GM19193 (cell line): ENCODE measurements at regions not wholly inside any gene's neighbourhood (a gene's known extent, or its start where the extent isn't known, plus 50 kb on each side); places are given as distances from the start of the nearest gene placed in this dataset.

Source experiments
- POLR2A ChIP-seq: IDR thresholded peaks from 4 replicates; pipeline ENCODE4 v1.6.1; 2011; ENCODE audit not compliant: insufficient read depth, insufficient read length; ENCODE audit errors: extremely low read depth

DNA sequence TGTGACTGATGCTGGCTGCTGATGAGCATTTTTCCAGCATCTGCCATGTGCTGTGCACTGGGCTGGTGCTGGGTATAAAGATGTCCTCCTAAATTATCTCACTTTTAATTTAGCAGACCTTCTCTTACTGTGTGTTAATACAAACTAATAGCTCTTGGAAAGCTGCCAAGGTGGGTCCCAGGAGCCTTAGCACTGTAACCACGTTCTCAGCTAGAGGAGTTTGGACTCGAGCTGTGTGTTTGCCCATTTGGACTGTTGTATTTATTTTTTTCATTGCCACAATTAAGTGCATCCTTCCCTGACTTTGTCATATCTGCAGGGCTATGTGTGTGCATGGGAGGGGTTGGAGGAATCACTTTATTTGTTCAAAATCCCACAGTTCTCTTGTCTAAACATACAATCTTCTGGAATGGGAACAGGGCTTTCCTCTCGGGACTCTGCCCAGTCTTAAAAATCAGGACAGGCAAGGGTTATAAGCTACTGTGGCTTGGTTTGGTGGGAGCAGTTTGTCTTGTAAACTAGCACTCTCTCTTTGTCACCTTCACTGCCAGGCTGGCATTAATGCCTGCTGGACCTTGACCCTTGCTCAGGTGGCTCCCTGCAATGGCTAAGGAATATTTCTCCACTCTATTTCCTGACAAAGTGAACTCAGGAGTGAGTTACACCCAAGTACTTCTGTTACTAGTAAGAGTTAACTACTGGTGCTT, 129.7 kb upstream of the MGAT5 start:
- no peak for TF ChIP-seq POLR2A

DNA sequence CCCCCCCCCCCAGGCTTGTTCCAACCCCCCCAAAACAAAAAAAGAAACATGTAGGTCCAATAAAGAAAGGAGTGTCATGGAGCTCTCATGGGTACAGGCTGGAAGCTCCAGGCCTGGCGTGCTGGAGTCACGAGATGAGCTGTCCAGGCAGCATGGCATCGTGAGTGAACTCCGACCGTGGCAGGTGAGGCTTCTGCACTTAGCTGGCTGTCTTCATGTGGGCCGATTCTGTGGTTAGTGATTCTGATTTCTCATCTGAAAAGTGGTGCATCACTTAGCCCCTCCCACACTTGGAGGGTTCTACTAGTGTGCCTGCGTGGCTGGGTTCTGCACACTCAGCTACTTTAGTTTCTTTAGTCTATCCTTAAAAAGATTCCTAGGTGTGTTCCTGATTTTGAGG, 126.4 kb upstream of the MGAT5 start:
- no peak for TF ChIP-seq POLR2A

DNA sequence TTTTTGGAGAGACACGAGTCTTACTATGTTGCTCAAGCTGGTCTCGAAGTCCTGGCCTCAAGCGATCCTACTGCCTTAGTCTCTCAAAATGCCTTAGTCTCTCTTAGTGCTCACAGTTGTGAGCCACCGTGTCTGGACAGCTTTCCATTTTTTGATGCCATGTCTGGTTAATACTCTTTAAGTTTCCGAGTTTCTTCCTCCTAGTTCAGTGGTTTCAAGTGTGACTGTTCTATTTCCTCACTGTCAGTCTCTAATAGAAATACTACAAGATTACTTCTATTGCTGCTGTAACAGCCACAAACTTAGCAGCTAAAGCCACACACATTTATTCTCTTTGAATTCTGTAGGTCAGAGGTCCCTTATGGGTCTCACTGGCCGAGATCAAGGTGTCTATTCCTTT, 125.1 kb upstream of the MGAT5 start:
- no peak for TF ChIP-seq POLR2A

DNA sequence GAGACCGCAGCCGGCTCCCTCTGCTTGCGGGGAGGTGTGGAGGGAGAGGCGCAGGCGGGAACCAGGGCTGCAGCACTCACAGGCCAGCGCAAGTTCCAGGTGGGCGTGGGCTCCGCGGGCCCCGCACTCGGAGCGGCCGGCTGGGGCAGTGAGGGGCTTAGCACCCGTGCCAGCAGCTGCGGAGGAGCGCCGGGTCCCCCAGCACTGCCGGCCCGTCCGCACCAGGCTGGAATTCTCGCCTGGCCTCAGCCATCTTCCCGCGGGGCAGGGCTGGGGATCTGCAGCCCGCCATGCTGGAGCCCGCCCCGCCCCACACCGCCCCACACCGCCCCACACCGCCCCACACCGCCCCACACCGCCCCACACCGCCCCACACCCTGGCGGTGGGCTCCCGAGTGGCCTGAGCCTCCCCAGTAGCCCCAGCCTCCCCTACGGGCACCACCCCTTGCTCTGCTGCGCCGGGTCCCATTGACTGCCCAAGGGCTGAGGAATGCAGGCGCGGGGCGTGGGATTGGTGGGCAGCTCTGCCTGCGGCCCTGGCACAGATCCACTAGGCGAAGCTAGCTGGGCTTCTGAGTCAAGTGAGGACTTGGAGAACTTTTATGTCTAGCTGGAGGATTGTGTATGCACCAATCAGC, 123.9 kb upstream of the MGAT5 start:
- TF ChIP-seq POLR2A: no peak

DNA sequence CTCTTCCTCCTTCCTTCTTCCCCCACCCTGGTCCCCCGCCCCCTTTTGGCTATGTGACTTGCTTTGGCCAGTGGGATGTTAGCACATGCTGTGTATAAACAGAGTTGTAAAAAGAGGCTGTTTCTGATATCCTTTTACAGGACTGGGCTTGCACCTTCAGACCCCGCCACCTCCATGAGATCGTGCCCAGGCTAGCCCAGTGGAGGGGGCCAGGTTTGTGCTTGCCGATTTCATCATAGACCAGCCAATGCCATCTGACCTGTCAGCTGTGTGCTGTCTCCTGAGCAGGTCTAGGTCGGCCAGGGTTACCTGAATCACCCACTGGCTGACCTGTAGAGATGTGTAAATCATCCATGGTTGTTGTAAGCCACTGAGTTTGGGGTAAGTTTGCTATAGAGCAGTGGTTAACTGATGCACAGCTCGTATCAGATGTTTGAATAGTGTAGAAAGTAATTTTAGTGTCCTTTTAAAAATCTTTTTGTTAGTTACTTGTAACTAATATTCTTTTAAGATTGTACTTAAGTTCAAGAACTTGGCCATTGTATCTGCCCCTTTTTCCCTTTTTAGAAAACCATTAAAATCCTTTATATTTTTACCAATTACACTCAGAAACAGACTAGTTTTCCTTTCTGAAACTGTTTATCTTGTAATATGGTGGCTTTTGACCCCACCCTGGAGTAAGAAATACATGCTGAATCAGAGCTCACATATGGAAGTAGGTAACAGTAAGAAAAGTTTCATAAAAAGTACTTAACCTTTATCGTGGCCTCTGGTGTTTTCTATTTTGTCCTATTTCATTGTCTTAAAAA, 122.0 kb upstream of the MGAT5 start:
- no peak for TF ChIP-seq POLR2A

DNA sequence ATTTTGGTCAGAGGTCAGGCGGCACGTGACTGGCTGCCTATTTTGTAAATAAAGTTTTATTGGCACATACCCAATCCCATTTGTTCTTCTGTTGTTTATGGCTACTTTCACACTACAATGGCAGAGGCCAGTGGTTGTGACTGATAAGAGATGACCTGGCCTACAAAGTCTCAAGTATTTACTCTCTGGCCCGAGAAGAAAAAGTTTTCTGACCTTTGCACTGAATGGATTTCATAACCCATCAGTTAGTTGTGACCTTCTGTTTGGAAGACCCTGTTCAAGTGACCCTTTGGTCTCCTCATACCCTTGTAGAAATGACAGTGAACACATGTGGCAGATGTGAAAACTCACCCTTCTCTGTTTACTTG, 121.4 kb upstream of the MGAT5 start:
- no peak for TF ChIP-seq POLR2A

DNA sequence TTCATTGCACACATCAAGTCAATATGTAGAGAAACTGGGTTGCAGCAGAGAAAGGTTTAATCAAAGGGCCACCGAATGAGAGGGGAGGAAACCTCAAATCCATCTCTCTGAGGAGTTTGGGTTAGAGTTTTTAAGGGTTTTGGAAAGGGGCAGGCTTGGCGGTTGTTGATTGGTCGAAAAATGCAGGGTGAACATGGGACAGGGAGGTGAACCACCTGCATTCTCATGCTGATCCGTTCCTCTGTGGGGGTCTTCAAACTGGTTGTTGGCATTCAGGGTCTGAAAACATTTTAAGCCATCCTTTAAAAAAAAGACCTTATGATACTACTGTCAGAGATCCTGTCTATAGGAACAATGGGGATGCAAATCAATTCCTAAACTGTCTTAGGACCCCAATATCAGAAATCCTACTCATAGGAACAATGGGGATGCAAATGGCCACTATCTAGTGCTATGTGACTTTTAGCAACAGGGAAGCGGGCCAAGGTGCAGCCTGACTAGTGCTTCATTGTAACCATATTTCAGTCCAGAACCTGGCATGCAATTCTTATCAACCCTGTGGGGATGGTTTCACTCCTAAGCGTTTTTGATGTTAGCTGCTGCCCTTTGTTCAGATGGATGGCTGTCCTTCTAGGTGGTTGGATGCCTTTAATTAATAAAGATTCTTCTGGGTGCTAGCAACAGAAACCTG, 120.1 kb upstream of the MGAT5 start:
- TF ChIP-seq POLR2A: no peak

DNA sequence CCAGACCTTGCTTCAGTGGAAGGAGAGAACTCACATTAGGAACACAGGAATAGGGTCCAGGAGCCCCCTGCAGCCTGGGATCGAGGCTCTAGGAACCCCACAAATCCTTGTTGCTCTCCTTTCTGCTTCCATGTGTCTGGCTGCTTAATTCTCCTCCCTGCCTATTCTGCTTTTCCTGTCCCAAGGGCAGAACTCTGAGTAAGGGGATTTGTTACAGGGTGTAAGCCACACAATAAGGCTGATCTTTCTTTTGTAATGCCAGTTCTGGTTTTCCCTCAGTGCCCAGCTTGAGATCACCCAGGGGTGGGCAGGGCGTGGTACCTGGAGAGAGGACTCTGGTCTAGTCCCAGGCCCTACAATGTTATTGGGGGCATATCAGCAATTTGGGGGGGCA, 119.6 kb upstream of the MGAT5 start:
- no peak for TF ChIP-seq POLR2A

DNA sequence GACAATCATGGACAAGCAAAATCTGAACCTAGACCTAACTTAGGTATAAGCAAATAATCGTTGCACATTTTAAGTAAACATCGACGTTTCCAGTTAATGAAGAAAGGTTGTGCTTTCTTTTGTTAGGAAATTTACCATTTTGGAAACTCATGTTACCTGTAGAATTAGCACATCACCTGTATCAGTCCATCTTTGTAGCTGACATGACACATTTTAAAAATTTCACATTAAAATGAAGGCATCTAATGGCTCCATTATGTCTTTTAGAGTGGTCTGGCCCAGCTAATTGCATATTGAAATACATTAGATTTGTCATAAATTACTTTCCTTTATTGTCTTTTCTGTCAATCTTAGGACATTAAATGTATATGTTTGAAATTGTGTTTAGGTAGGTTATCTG, 119.0 kb upstream of the MGAT5 start:
- no peak for TF ChIP-seq POLR2A

DNA sequence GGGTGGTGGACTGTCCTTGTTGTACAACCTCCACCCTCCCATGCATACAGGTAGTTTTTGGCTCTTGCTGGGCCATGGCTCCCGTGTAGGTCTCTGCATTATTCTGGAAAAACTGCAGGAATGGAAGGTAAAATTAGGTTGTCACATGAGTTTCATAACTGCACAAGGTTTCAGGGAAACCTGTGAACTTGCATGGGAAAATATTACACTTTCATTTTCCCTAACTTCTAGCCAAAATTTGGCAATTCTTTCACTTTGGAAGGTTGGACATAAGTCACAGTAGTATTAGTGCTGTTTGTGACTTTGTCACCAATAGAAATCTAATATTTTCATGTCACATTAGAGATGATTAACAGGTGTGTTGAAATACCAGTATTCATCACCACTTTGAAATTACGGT, 118.1 kb upstream of the MGAT5 start:
- no peak for TF ChIP-seq POLR2A

DNA sequence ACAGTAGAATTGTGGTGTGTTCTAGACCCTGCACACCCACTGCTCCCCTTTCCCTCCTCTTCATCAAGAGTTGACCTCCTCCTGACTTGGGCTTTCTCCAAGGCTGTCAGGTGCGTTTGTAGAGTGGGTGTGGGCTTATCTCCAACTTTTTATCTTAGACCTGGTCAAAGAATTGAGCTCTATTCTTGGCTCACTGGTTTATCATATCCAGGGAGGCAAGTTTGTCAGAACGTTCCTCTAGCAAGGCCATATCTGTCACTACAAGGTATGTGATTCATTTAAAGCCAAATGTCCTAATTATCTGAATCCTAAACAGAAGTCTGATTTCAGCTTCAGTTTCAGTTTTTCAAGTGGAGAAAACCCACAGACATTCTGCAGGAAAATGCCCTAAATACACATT, 117.1 kb upstream of the MGAT5 start:
- no peak for TF ChIP-seq POLR2A

DNA sequence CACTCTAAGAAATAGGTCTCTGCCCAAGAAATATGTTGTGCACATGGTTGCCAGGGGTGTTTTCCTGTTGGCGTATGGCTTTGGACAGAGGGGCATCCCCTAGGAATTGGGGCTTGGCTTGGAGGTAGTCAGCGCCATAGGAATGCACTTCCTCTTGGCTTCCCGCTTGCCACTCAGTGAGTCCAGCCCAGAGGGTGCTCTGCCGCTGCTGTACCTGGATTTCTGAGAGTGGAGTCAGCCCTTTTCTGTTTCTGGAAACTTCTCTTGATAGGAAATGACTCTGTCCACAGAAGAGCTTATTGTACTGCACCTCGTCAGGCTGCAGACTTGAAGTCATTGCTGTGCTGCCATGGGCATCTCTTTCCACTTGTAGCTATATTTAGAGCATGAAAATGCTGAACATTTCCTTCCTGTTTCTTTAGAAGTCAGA, 116.7 kb upstream of the MGAT5 start:
- no peak for TF ChIP-seq POLR2A

DNA sequence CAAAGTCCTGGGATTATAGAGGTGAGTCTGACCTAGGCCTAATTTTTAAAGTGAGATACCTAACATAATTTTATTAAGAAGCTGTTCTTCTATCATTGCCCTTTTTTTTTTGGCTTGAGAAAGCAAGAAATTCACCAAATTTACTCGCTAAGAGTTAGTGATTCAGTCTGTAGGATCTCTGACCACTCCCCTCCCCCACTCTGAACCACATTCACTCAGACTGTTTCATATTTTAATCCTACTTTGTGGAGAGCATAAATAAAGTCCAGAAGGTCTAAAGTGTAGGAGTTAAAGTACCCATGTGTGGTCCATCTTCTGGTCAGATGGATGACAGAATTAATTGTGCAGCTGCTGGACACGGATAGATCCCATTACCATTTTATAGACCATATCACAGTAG, 115.8 kb upstream of the MGAT5 start:
- no peak for TF ChIP-seq POLR2A

DNA sequence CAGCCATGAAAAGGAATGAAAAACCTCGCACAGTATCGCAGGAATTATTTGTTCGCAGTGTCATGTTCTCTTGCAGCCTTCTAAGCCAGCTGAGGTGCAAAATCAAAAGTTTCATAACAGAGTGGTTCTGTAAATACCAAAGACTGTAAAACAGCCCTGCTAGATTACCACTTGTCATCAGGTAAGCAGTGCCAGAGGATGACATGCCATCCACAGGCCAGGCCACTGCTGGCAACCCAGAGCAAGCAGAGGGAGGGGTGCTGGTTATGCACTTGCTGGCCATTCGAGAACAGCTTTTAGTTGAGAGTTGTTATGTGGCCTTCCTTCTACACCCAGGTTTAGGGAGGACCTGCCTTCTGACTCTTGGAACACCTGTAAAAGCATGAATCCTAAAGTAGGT, 114.3 kb upstream of the MGAT5 start:
- no peak for TF ChIP-seq POLR2A

DNA sequence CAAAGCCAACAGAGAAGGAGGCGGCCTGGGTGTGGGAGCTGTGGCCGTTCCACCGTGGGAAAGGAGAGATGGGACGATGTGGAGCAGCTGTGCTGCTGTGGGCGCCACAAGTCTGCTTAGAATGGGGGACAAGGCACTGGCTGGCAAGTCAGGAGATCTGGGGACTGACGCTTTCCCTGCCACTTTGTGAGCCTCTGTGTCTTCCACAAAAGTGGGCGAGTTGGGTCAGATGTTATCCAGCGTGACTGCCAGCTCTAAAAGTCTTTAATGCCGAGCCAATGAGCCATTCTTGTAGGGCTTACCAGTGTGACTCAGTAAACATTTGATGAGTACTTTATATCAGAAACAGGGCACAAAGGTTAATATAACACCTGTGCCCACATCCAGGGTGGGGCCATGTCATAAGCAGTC, 113.6 kb upstream of the MGAT5 start:
- TF ChIP-seq POLR2A: no peak

DNA sequence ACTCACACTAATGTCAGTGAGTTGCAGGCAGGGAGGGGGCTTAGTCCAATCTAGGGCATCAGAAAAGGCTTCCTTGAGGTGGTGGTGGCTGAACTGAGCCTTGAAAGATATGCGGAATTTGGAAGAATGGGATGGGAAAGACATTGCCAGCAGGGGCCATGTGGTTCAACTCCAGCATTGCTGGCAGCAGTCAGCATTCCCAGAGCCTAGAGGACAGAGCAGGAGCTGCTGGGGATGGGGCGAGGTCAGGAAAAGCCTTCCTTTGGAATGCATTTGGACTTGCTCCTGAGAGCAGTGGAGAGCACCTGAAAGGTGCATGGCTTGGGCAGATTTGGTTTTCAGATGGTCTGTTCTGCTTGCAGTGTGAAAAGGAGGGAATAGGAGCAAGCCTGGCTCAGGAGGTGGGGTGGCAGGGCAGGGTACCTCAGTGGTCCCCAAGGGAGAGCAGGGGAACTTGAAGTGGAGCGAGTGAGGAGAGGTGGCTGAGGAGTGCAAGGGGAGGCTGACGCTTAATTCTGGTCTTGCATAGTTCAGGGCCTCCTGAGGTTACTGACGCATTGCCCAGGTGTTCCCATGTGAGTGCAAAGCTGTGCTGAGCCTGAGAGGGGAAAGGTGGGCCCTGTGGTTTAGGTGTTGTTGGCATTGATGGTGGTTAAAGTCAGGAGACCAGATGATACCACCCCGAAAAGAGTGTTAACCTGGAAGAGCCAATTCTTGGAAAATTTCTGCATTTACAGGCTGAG, 112.1 kb upstream of the MGAT5 start:
- TF ChIP-seq POLR2A: no peak

DNA sequence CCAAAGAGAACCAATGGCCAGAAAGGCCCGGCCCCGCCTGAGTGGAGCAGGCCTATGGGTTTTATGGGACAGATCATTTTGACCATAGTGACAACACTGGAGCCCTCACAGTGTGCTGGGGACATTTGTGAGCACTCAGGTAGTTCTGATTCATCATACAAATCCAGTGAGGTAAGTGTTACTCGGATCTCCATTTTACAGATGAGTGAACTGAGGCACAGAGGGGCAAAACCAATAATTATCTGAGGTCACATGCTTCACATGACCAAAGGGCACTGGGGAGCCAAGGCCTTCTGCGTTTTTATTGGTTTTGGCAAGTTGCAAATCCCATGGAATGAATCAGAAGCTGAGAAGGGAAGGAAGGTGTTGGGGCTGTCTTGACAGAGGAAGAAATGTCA, 111.5 kb upstream of the MGAT5 start:
- no peak for TF ChIP-seq POLR2A
